Motor neuron (in vitro differentiated cells): ENCODE measurements at regions not wholly inside any gene's neighbourhood (a gene's known extent, or its start where the extent isn't known, plus 50 kb on each side); places are given as distances from the start of the nearest gene placed in this dataset.
"Not testable (repeated sequence)": the region's sequence is repeated elsewhere in the genome, so short reads cannot be mapped to it uniquely, and the experiment has no call there.

Experiments
- ATAC-seq, 8 experiments: fragments of 200-7000 bp; cut with Tn5 transposase; replicated peaks in 6 of 8; 2 replicates each; pipeline ENCODE4 v1.8.0; 2021; ENCODE audit warnings: mild to moderate bottlenecking in 8 of 8, moderate library complexity in 8 of 8
- H3K27ac ChIP-seq, 2 donors: fragments of 250-450 bp; sonication (Bioruptor Pico); 2 replicates each; pipeline ENCODE4 v1.9.0; 2021; ENCODE audit warnings: antibody characterized with exemption in 2 of 2, mild to moderate bottlenecking in 2 of 2, moderate library complexity in 1 of 2
- H3K4me1 ChIP-seq, 2 donors: fragments of 250-450 bp; sonication (Bioruptor Pico); replicated peaks in 1 of 2; 2 replicates each; pipeline ENCODE4 v1.6.1; 2021; ENCODE audit warnings: antibody characterized with exemption in 2 of 2, mild to moderate bottlenecking in 2 of 2, moderate library complexity in 1 of 2
- H3K4me3 ChIP-seq, 5 donors: fragments of 250-450 bp; sonication (Bioruptor Pico); 2 replicates each; pipeline ENCODE4 v1.9.0; 2021; ENCODE audit warnings: antibody characterized with exemption in 5 of 5, mild to moderate bottlenecking in 5 of 5, moderate library complexity in 4 of 5
- WGBS, 10 experiments: fragments of 450-650 bp; shearing (Covaris generic); methylation state at CpG; one replicate each; pipeline ENCODE4 v1.0.0; 2022; 5-methylcytosine and 5-hydroxymethylcytosine counted together
- in situ Hi-C, 9 experiments: fragments of 400-800 bp; cut with MboI; loops; one replicate each; pipeline ENCODE4 v1.15.0; 2021; ENCODE audit warnings: low sequenced_read_pairs in 9 of 9, low pct_unique_long_range_greater_than_20kb in 2 of 9; ENCODE audit not compliant: unreplicated experiment in 9 of 9

DNA sequence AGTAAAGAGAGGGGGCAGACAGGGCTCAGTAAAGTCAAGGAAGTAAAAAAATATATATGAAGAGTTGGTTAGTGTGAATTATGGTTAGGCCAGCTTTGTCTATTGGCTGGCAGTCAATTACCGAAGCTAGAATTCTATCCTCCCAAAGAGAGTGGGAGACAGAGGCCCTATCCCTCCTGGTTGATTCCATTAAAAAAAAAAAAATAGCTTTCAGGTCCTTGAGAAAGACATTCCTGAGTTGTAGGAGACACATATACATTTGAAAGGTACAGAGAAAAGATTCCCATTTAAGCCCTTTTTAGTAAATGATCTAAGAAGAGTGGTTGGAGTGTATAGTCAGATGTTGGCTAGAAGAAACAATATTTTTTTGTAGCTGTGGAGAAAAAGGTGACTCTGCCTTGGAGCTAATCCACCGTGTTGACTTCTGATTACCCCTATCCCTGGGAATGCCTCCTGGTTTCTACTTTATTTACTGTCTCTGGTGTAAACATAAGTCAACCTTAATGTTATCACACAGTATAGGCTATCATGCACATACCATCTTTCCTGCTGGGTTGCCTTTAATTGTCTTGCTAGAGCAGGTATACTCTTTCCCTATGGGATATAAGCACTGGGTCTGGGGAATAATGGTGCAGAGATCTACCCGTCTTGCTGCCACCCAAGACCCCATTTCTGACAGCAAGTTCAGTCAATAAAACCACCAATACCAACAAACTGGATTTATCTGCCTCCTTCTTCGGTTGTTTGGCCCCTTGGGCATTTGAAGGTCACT, 859.9 kb upstream of the ATXN7L3B start:
- no peaks in the 10 kb centered on the region for H3K4me1 ChIP-seq
- no peak overlapping the region for H3K27ac ChIP-seq
- no peak overlapping the region for H3K4me3 ChIP-seq
- ATAC-seq, result no peak
- in situ Hi-C loops, result no loop called here
- WGBS, 10 experiments, result 0 to 100% (median 70%) methylated on average over 1 to 4 of the region's 4 CpGs

DNA sequence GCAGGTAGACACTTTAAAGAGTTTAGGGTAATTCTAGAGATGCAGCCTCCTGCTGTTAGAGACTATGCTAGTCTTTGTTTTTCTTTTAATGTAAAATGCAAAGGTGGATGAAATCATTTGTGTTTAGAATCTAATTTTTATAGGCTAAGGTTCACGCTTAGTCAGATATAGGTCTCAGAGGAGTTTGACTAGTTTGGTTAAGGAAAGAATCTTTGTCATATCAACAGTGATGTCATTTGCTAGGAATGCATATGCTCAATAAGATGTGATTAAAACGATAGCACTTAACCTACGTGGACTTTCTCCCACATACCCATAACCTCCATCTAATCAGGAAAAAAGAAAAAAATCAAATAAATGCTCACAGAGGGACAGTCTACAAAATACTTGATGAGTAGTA, 859.3 kb upstream of the ATXN7L3B start:
- Histone ChIP-seq H3K4me1 (no peaks in the 10 kb centered on the region), H3K27ac (no peak overlapping the region), H3K4me3 (no peak overlapping the region)
- ATAC-seq, result no peak
- WGBS, 10 experiments, result 7 to 100% (median 56%) methylated on average over 2 to 3 of the region's 3 CpGs; no CpG with 5 or more reads in 2 of the 10 experiments
- in situ Hi-C loops, result no loop called here

DNA sequence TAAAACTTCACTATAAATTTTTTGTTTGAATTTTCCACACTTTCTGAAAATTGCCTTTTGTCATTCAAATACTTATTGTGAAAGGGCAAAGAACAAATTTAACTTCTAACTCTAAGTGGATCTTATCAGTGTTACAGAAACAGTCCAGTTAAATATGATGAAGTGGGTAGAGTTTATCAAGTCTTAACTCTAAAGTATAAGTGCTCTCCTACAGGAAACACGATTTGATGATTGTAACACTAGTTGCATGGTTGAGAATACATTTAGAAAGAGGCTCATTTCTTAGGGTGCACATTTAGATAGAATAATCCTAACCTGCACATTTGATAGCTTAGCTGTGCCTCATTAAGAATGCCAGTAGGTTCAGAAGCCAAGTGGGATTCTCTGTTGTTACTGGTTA, 838.3 kb upstream of the ATXN7L3B start:
- in situ Hi-C loops, result no loop called here
- H3K27ac ChIP-seq, result no peak overlapping the region
- 0 to 100% (median 83%) methylated on average over 1 of the region's 1 CpG; no CpG with 5 or more reads in 2 of the 10 experiments for WGBS, 10 experiments
- no peak for ATAC-seq
- no peak overlapping the region for H3K4me3 ChIP-seq
- H3K4me1 ChIP-seq, result no peaks in the 10 kb centered on the region

DNA sequence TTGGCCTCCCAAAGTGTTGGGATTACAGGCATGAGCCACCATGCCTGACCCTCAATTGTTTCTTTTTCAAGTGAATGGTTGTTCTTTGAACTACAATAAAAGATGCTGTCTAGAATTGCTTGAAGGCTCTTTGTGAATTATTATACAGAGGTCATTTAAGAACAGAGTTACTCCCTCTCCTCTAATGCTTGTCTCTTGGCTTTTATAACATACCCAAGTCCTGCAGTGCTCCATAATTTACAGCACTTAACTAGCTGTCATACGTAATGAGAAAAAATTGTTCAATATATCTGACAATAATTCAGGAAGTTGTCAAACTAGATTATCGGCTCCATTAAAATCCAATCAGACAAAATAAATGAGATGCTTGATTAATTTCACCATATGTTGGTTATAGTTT, 823.0 kb upstream of the ATXN7L3B start:
- in situ Hi-C loops, result no loop called here
- Histone ChIP-seq H3K4me1 (no peaks in the 10 kb centered on the region), H3K4me3 (no peak overlapping the region), H3K27ac (no peak overlapping the region)
- ATAC-seq, result peak in 4 of 8 experiments; percentile 69 to 88 (median 86)
- 13 to 80% (median 40%) methylated on average over 1 to 2 of the region's 2 CpGs; no CpG with 5 or more reads in 1 of the 10 experiments for WGBS, 10 experiments

DNA sequence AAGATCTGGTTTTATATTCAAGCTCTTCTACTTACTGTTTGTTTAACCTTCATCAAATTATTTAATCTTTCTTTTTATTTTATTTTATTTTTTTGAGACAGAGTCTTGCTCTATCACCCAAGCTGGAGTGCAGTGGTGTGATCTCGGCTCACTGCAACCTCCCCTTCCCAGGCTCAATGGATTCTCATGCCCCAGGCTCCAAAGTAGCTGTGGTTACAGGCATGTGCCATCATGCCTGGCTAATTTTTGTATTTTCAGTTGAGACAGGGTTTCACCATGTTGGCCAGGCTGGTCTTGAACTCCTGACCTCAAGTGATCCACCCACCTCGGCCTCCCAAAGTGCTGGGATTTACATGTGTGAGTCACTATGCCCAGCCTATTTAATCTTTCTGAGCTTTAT, 821.5 kb upstream of the ATXN7L3B start:
- in situ Hi-C loops, result not testable (repeated sequence)

DNA sequence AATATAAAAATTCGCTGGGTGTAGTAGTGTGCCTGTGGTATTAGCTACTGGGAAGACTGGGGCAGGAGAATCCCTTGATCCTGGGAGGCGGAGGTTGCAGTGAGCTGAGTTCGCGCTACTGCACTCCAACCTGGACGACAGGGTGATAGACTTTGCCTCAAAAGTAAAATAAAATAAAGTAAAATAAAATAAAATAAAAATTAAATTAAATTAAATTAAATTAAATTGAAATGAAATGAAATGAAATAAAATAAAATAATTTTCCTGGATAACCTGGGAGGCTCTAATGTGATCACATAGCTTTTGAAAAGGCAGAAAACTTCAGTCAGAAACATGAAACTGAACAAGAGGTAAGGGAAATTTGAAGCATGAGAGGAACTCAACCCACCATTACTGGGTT, 818.4 kb upstream of the ATXN7L3B start:
- WGBS, 10 experiments, result 1 to 100% (median 85%) methylated on average over 3 to 5 of the region's 5 CpGs
- no peaks in the 10 kb centered on the region for H3K4me1 ChIP-seq
- ATAC-seq, result no peak
- H3K27ac ChIP-seq, result no peak overlapping the region
- in situ Hi-C loops, result no loop called here
- no peak overlapping the region for H3K4me3 ChIP-seq

More for the DNA sequence above, 821.5 kb upstream of the ATXN7L3B start:
- not testable (repeated sequence) for ATAC-seq, H3K4me3 ChIP-seq, H3K27ac ChIP-seq, H3K4me1 ChIP-seq
- WGBS, 10 experiments, result 0 to 100% (median 73%) methylated on average over 1 to 2 of the region's 2 CpGs; no CpG with 5 or more reads in 1 of the 10 experiments

DNA sequence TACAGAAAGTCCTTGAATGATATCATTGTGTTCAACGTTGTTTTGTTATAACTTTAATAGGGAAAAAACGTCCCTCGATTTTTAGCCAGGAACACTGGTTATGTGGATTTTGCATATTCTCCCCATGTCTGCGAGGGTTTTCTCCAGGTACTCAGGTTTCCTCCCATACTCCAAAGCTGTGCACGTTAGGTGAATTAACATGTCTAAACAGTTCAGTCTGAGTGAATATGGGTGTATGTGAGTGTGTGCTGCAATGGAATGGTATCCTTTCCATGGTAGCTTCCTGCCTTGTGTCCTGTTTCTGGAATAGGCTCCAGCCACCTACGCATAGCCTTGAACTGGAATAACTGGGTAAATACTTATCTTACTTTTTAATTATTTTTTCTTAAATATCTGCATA, 810.8 kb upstream of the ATXN7L3B start:
- no peak for ATAC-seq
- WGBS, 10 experiments, result 6 to 100% (median 77%) methylated on average over 2 to 6 of the region's 6 CpGs
- H3K27ac ChIP-seq, result no peak overlapping the region
- in situ Hi-C loops, result no loop called here
- H3K4me3 ChIP-seq, result no peak overlapping the region
- no peaks in the 10 kb centered on the region for H3K4me1 ChIP-seq

DNA sequence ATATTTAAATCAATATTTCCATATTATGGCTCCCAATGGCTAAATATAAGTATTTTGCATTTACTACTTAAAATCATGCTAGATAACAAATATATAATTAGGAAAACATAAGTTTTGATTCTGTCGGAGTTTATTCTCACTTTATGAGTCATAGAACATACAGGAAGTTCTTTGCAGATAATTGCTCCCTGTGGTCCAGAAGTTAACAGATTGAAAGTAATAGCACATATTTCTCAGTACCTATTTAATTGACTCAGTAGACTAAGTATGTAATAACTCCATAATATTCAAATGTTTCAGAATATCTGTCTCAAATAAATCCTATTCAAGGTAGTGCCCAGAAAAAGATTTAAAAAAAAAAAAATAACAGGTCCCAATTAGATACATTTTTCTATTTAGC, 806.0 kb upstream of the ATXN7L3B start:
- Histone ChIP-seq H3K4me1 (no peaks in the 10 kb centered on the region), H3K4me3 (no peak overlapping the region), H3K27ac (no peak overlapping the region)
- no peak for ATAC-seq
- 0 to 100% (median 70%) methylated on average over 1 of the region's 1 CpG; no CpG with 5 or more reads in 2 of the 10 experiments for WGBS, 10 experiments
- in situ Hi-C loops, result no loop called here

DNA sequence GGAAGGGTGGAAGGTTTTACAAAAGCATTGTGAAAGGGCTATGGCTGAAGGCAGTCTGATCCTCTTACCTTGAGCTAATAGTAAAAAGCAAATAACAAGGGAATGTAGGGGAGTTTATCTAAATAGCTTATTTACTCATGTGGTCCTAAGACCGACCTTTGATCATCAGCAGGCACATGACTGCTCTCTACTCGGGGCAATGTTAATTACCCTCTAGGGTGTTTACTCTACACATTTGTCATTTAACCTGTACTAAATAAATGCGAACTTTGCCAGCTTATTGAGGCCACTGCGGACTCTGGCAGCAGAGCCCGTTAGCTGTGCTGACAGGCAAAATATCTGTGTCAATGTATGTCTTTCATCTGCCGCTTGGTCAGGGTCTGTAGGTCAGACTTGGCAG, 768.3 kb upstream of the ATXN7L3B start:
- 0 to 92% (median 35%) methylated on average over 1 to 6 of the region's 6 CpGs for WGBS, 10 experiments
- ATAC-seq, result no peak

DNA sequence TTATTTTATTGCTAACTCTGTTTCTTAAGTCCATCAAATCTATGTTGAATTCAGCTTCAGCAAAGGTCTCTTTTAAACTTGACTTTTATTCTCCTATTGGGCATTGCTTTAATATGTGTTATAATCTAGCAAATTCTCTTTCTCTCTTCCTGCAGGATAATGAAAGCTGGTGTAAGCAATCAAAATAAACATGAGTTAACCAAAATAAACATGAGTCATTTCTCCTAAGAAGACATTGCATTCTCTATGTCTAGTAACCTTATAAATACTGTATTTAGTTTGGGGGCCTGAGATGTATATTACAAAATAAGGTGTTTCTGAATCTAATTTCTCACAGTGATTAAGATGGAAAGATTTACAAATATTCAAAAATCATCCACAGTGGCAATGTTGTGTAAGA, 739.1 kb upstream of the ATXN7L3B start:
- no peak for ATAC-seq
- Histone ChIP-seq H3K27ac (no peak overlapping the region), H3K4me1 (no peaks in the 10 kb centered on the region), H3K4me3 (no peak overlapping the region)
- in situ Hi-C loops, result no loop called here

More for the DNA sequence above, 768.3 kb upstream of the ATXN7L3B start:
- no peak overlapping the region for H3K27ac ChIP-seq
- H3K4me1 ChIP-seq, result no peaks in the 10 kb centered on the region
- in situ Hi-C loops, result no loop called here
- H3K4me3 ChIP-seq, result no peak overlapping the region

DNA sequence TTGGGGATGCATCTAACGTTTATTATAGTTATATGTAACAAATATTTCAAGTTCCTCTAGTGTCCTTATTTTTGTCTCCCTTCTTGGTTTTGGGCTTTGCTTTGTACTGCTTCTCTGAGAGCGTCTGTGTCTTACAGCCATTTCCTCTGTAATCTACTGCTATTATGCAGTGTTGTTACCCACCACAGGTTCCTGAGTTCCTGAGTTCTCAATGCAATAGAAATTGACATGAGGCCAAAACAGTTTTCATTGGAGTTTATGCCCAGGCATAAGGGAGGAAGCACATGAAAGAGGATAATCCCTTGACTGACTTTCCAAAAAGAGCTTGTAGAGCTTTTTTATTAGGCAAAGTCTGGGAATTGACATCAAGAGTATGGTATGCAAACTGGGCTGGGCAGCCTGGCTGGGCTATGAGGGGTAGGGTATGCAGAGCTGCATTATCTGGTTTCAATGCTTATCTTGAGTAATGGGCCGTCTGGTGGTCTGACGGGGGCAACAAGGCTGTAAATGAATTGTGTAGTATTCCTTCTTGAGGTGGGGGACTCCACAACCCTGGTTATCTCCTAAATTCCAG, 722.5 kb upstream of the ATXN7L3B start:
- in situ Hi-C loops, result no loop called here
- H3K27ac ChIP-seq, result no peak overlapping the region
- ATAC-seq, result no peak
- 0 to 92% (median 58%) methylated on average over 1 to 4 of the region's 4 CpGs; no CpG with 5 or more reads in 2 of the 10 experiments for WGBS, 10 experiments
- H3K4me3 ChIP-seq, result no peak overlapping the region
- no peaks in the 10 kb centered on the region for H3K4me1 ChIP-seq

DNA sequence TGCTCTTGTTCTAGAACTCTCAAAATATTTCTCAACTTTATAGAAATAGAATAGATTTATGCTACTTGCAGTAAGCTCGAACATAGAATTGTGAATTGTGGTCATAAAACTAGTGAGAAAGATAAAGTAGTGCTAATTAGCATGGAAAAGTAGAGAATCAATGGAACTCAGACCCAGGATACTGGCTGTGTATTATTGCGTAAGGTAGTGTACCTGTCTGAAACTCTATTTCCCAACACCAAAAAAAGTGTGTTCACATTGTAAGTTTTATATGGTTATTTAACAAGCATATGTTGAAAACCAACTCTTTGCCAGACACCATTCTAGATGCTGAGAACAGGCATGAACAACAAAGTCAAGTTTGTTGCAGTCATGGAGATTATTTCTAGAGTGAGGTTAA, 720.5 kb upstream of the ATXN7L3B start:
- in situ Hi-C loops, result no loop called here
- no peak overlapping the region for H3K4me3 ChIP-seq
- no peak for ATAC-seq
- H3K4me1 ChIP-seq, result no peaks in the 10 kb centered on the region
- 0 to 100% (median 73%) methylated on average over 1 to 2 of the region's 2 CpGs; no CpG with 5 or more reads in 1 of the 10 experiments for WGBS, 10 experiments
- no peak overlapping the region for H3K27ac ChIP-seq

DNA sequence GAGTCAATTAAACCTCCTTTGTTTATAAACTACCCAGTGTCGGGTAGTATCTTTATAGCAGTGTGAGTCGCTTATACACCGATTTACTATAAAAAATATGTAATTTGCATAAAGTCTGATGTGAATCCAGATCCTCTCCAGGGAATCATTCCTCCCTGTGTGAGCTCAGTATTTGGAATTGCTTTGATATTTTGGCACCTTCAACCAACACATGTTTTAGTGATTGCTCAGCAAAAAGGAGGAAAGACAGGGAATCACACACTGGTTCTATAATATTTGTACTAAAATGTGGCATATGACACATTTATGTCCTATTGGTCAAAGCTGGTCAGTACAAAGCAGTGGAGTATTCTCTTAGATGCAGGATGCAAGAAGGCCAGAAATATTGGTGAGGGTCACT, 703.9 kb upstream of the ATXN7L3B start:
- in situ Hi-C loops, result no loop called here

DNA sequence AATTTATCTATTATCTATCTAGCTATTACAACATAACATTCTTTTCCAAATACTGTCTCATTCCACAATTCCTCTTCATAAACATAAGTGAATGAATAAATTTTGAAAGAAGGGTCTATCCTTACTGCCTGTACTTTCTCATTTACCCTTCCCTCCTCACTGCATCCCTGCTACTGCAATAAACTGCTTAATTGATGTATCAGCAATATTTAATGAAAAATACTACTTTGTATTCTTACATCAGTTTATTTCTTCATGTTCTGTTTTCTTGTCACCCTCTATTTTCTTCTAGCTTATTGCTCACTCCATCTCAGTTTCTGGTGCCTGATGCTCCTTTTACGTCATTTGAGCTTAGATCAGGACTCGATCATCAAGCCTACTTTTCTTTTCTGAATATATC, 695.7 kb upstream of the ATXN7L3B start:
- no peak for ATAC-seq

More for the DNA sequence above, 703.9 kb upstream of the ATXN7L3B start:
- H3K4me3 ChIP-seq, result no peak overlapping the region
- 0 to 100% (median 60%) methylated on average over 2 to 3 of the region's 3 CpGs; no CpG with 5 or more reads in 3 of the 10 experiments for WGBS, 10 experiments
- no peak for ATAC-seq
- H3K4me1 ChIP-seq, result no peaks in the 10 kb centered on the region
- H3K27ac ChIP-seq, result no peak overlapping the region

More for the DNA sequence above, 695.7 kb upstream of the ATXN7L3B start:
- in situ Hi-C loops, result no loop called here
- Histone ChIP-seq H3K4me3 (no peak overlapping the region), H3K4me1 (no peaks in the 10 kb centered on the region), H3K27ac (no peak overlapping the region)
- 5 to 94% (median 83%) methylated on average over 2 of the region's 2 CpGs; no CpG with 5 or more reads in 1 of the 10 experiments for WGBS, 10 experiments
